Gastroesophageal sphincter (tissue), 3 donors: ENCODE measurements at regions not wholly inside any gene's neighbourhood (a gene's known extent, or its start where the extent isn't known, plus 50 kb on each side); places are given as distances from the start of the nearest gene placed in this dataset.

Source experiments
- POLR2A ChIP-seq, 2 donors: fragments of 450-650 bp; IDR thresholded peaks; one replicate each; pipeline ENCODE4 v1.6.1; 2017; ENCODE audit warnings: antibody characterized with exemption in 2 of 2, mild to moderate bottlenecking in 2 of 2, moderate library complexity in 1 of 2
- POLR2AphosphoS5 ChIP-seq: sonication (generic); formaldehyde crosslinking; IDR thresholded peaks from one replicate; pipeline ENCODE4 v1.6.1; 2017; ENCODE audit warnings: antibody characterized with exemption
- TF ChIP-seq, protein P1 (sequence below), 4 experiments: fragments of 200-600 bp in 2 of 4; fragments of 450-650 bp in 2 of 4; sonication (generic) in 1 of 4; IDR thresholded peaks; one replicate each; pipeline ENCODE4 v1.5.1; 2017 to 2019; ENCODE audit warnings: antibody characterized with exemption in 4 of 4, mild to moderate bottlenecking in 2 of 4, moderate library complexity in 2 of 4

DNA sequence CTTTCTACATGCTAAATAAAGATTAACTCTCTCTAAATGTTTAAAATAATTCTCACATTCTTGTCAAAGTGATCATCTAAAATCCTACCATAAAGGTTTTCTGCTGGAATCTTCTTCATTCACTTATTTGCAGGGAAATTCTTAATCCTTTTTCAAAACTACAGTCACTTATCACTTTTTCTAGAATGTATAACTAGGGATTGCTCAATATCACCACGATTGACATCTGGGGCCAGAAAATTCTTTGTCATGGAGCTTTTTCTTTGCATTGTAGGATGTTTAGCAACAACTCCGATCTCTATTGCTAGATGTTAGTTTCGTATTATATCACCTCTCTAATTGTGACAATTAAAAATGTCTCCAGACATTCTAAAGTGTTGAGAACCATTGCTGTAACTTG lies 344.9 kb upstream of the PIK3R1 start:
- no peak for TF ChIP-seq POLR2AphosphoS5
- TF ChIP-seq, protein P1, sequence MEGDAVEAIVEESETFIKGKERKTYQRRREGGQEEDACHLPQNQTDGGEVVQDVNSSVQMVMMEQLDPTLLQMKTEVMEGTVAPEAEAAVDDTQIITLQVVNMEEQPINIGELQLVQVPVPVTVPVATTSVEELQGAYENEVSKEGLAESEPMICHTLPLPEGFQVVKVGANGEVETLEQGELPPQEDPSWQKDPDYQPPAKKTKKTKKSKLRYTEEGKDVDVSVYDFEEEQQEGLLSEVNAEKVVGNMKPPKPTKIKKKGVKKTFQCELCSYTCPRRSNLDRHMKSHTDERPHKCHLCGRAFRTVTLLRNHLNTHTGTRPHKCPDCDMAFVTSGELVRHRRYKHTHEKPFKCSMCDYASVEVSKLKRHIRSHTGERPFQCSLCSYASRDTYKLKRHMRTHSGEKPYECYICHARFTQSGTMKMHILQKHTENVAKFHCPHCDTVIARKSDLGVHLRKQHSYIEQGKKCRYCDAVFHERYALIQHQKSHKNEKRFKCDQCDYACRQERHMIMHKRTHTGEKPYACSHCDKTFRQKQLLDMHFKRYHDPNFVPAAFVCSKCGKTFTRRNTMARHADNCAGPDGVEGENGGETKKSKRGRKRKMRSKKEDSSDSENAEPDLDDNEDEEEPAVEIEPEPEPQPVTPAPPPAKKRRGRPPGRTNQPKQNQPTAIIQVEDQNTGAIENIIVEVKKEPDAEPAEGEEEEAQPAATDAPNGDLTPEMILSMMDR (IDR thresholded peaks at IDR 0.05), result no peak
- no peak for TF ChIP-seq POLR2A (IDR thresholded peaks at IDR 0.05)
